GM21423 (cell line): ENCODE measurements at regions not wholly inside any gene's neighbourhood (a gene's known extent, or its start where the extent isn't known, plus 50 kb on each side); places are given as distances from the start of the nearest gene placed in this dataset.

ENCODE experiments used
- ATAC-seq: cut with Tn5 transposase; IDR thresholded peaks from one replicate; pipeline ENCODE4 v1.9.1; 2021; ENCODE audit warnings: mild to moderate bottlenecking, moderate library complexity; ENCODE audit not compliant: unreplicated experiment

GRCh38 chr5:93322974-93323860 is 257.8 kb downstream of the NR2F1-AS1 start:
- no peak for ATAC-seq

DNA sequence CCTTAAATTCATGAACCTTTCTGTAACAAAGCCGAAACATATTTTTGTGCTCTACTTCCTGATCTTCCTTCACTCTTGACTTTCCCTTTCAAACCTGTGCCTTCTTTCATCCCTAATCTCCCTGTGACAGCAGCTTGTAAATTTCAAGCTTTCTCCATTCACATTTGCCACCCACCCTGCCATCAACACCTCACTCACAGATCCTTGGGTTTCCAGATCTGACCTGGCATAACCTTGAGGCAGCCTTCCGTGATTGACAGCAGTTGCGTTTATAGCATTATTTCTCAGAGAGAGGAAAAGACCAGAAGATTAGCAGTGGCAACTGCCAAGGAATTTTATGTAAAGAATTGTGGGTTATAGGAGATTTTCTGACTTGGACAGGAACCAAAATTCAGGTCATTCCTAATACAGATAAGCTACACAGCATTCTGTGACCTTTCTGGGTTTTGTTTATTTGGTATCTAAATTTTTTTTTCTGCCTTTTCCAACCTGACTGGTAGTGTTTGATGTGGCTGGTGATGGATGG is 260.0 kb downstream of the NR2F1-AS1 start:
- no peak for ATAC-seq

GRCh38 chr5:93313672-93314071 is 267.3 kb downstream of the NR2F1-AS1 start:
- ATAC-seq, result no peak

GRCh38 chr5:93311881-93312280 is 269.1 kb downstream of the NR2F1-AS1 start:
- ATAC-seq, result no peak

DNA sequence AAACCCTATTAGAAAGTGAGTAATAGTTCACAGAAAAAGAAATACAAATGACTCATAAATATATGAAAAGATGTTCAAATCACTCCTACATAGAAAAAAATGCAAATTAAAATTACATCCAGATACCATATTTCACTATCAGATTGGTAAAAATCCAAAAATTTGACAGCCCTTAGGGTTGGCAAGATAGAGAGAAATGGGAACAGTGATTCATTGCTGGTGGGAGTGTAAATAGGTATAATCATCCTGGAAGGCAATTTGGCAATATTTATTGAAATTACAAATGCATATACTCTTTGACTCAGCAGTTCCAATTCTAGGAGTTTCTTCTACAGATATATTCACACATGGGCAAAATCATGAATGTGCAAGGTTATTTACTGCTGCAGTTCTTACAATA is 273.5 kb downstream of the NR2F1-AS1 start:
- no peak for ATAC-seq

- ATAC-seq, result no peak
Observed at GRCh38 chr5:93305984-93306383, 275.0 kb downstream of the NR2F1-AS1 start.

GRCh38 chr5:93304456-93305250 is 276.4 kb downstream of the NR2F1-AS1 start:
- no peak for ATAC-seq

GRCh38 chr5:93303291-93303691 is 277.7 kb downstream of the NR2F1-AS1 start:
- no peak for ATAC-seq

GRCh38 chr5:93302711-93303110 is 278.3 kb downstream of the NR2F1-AS1 start:
- ATAC-seq, result no peak

DNA sequence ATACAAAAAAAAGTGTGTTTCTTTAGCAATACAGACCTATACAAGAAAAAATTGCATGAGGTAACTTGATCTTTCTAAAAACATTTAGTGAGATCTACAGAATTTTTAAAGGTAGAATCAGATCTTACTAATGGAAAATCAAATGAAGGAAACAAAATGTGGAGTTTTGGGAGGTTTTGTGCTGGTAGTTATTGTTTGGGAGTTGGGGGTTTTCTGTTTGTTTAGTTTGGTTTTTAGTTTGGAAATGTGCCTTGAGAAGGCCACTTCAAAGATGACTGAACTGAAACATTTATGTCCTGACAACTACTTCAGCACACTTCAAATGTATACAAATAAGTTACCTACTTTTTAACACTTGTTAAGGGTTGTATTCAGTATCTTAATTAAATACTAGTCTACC is 280.1 kb downstream of the NR2F1-AS1 start:
- ATAC-seq, result no peak

DNA sequence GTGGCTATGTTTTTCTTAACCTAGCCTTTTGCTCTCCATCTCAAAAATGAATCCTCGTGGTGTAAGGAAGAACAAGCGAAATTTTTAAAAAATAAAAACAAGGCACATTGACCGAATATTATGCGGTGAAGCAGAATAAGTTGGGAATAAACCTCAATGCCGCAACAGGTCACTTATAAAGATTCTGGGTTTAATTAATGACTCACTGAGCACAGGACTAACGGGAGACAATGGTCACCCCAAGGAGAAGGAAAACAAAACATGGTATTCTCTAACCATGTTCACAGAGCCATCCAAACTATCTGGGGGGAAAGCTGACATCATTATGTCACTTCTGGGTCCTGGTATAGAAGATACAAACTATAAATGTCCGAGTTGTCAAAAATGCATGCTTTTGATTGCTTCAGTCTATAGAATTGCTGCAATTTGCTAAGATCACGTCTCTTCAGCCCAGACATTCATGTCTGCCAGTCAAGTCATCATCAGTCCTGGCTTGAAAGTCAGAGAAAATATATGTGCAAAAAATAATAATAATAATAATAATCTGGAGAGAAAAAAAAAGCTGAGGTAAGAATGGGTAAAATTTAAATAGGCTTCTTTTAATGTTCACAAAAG is 280.6 kb downstream of the NR2F1-AS1 start:
- ATAC-seq, result no peak

DNA sequence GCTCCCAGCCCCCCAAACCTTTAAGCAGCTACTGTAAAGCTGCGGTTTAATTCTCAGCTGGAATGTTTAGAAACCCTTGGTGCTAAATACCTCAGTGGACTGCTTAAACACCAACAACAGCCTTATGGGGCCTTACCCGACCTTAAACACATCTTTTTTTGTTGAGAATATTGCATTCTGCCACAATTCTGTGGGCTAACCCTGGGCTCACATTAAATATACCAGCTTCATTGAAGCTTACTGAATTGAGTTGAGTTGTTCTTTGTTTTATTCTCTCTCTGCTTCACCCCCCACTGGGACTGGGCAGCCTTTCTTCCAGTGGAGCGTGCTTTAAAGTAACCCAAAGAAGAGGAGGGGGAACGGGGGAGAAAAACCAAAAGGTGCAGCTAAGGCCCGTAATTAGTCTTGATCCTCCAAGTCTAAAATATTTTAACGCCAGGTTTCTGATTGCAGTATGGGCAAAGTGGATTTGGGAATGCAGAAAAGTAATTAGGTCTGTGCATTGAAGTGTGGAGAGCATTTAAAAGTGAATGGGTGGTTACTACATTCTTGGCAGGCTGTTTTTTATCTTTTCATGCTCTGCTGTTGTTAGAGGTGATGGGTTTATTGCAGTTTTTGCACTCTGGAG is 281.2 kb downstream of the NR2F1-AS1 start:
- no peak for ATAC-seq

- no peak for ATAC-seq
Observed at GRCh38 chr5:93297116-93297515, 283.9 kb downstream of the NR2F1-AS1 start.

DNA sequence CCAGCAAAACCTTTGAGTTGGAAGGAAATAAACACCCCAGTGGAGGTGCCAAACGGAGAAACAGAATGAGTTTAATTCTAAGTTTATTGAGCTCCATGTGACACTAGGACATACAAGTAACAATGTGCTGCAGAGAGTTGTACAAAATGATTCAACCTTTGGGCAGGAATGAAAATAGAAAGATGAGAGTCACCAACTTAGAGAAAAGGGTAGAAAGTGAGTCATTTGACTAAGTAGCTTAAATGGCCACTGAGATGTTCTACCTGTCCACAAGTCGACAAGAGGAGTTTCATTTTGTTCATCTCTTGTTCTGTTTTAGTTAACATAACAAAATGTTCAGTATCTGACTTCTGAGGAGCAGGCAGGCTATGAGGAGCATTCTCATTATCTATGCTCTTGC is 284.7 kb downstream of the NR2F1-AS1 start:
- no peak for ATAC-seq

DNA sequence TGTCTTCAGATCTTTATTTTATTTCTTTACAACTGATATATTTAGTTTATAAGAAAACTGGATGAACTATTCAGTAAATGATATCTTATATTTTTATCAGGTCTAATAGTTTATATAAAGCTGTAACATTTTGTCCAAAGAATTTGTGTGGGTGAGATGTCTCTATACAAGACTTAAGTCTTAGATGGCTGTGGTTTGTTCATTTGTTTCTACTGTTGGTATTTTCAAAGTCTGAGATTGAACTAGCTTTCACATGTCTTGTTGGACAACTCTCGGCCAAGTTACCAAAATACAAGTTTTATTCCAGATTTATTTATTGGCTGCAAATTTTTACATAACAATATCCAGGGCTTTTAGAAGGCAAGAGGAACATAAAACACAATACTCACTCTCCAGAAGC is 286.0 kb downstream of the NR2F1-AS1 start:
- no peak for ATAC-seq

DNA sequence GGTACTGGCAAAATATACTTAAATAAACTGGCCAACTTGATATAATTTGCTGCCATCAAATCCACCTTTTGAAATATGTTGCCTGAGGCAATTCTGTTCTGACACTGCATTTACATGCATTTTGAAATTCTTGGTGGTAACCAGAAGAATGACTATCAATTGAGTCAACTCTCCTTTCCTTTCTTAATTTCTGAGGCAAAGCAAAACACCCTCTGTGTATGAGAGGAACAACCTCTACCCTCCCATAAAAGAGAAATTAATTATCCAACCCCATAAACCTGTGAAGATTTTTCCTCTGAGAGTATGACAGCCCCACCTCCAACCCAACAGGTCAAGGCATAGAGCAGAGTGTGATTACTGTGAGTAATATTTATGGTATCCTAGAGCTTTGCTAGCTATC is 286.8 kb downstream of the NR2F1-AS1 start:
- no peak for ATAC-seq

GRCh38 chr5:93289942-93290341 is 291.1 kb downstream of the NR2F1-AS1 start:
- no peak for ATAC-seq

- no peak for ATAC-seq
Observed at GRCh38 chr5:93285461-93285860, 295.6 kb downstream of the NR2F1-AS1 start.

DNA sequence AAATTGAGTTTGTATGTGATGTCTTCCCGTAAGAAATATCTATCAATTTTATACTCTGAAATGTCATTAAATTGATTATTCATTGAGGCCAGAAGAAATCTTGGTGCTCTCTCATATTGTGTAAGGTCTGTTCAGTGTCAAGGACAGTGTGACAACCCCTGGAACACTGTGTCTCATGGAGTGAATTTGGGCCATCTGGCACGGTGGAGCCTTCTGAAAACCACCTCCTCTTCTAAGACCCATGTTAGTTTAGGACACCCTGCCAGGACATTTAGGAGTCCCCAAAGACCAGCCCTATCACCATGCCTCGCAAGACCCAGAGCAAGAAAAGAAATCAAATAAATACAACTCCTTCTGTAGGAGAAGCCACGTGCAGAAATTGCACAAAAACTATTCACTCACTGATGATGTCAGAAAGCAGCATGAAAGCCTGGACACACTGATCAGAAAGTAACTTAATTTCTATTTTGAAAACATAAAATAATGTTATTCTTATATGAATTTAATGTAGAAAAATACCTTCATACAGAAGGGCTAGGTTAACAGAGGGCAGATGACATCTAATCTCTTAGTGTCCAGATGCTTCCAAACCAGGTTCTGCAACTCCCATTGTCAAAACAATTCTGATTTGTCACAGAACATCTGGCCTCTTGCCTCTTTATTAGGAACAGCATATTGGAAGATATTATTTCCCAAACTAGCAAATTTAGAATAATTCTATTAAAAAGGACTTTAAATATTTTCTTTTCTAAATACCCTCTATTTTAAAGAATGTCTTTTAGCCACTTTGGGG is 298.8 kb downstream of the NR2F1-AS1 start:
- no peak for ATAC-seq

GRCh38 chr5:93280518-93280917 is 300.5 kb downstream of the NR2F1-AS1 start:
- no peak for ATAC-seq
